Neural progenitor cell (in vitro differentiated cells): ENCODE measurements at regions not wholly inside any gene's neighbourhood (a gene's known extent, or its start where the extent isn't known, plus 50 kb on each side); places are given as distances from the start of the nearest gene placed in this dataset.

Experiments used
- CTCF ChIP-seq: fragments of 200-600 bp; sonication (generic); IDR thresholded peaks from 2 replicates; pipeline ENCODE4 v1.5.1; 2017; ENCODE audit warnings: antibody characterized with exemption, mild to moderate bottlenecking
- EZH2 ChIP-seq: fragments of 200-600 bp; sonication (generic); IDR thresholded peaks from 2 replicates; pipeline ENCODE4 v1.6.1; 2017; ENCODE audit warnings: antibody characterized with exemption, mild to moderate bottlenecking, moderate library complexity

- TF ChIP-seq CTCF, result no peak
- TF ChIP-seq EZH2, result no peak
Observed at GRCh38 chr2:74067221-74067747, 80.4 kb downstream of the BOLA3 start.
